Panc1 (cell line): ENCODE measurements at regions not wholly inside any gene's neighbourhood (a gene's known extent, or its start where the extent isn't known, plus 50 kb on each side); places are given as distances from the start of the nearest gene placed in this dataset.

Experiments used
- CTCF ChIP-seq: fragments of 450-650 bp; IDR thresholded peaks from 2 replicates; pipeline ENCODE4 v1.5.1; 2017; ENCODE audit warnings: mild to moderate bottlenecking
- POLR2AphosphoS5 ChIP-seq: IDR thresholded peaks from 2 replicates; pipeline ENCODE4 v1.6.1; 2012; ENCODE audit warnings: mild to moderate bottlenecking, low read depth, low read length, moderate library complexity
- TCF7L2 ChIP-seq: IDR thresholded peaks from 2 replicates; pipeline ENCODE4 v1.6.1; 2011; ENCODE audit warnings: mild to moderate bottlenecking, low read depth, low read length, inconsistent platforms

- TF ChIP-seq CTCF = no peak
- TF ChIP-seq TCF7L2 = no peak
- TF ChIP-seq POLR2AphosphoS5 = no peak
These were observed 138.0 kb upstream of the SMAD3 start for GRCh38 chr15:66927201-66928077.
